HG02642 (cell line): ENCODE measurements at regions not wholly inside any gene's neighbourhood (a gene's known extent, or its start where the extent isn't known, plus 50 kb on each side); places are given as distances from the start of the nearest gene placed in this dataset.
A peak's percentile ranks its signal among the peaks of the same experiment; 100 is the strongest.
"Not testable (repeated sequence)": the region's sequence is repeated elsewhere in the genome, so short reads cannot be mapped to it uniquely, and the experiment has no call there.

Source experiments
- ATAC-seq: cut with Tn5 transposase; IDR thresholded peaks from one replicate; pipeline ENCODE4 v1.9.1; 2021; ENCODE audit warnings: mild to moderate bottlenecking; ENCODE audit not compliant: unreplicated experiment, poor library complexity

- ATAC-seq: no peak
Observed at GRCh38 chr6:131488780-131489179, 84.2 kb upstream of the ARG1 start.

- no peak for ATAC-seq
Observed at GRCh38 chr6:131490441-131490840, 82.6 kb upstream of the ARG1 start.

GRCh38 chr6:131492932-131493573, 80.0 kb upstream of the ARG1 start:
- no peak for ATAC-seq

- not testable (repeated sequence) for ATAC-seq
Observed at GRCh38 chr6:131504387-131504786, 68.6 kb upstream of the ARG1 start.

- no peak for ATAC-seq
Observed at GRCh38 chr6:131510094-131510493, 62.9 kb upstream of the ARG1 start.

- no peak for ATAC-seq
Observed at GRCh38 chr6:131510591-131510990, 62.4 kb upstream of the ARG1 start.

- ATAC-seq: peak; percentile 94
Observed at GRCh38 chr6:131519670-131520436, 53.2 kb upstream of the ARG1 start.
